Posterior vena cava (tissue), 2 donors: ENCODE measurements at regions not wholly inside any gene's neighbourhood (a gene's known extent, or its start where the extent isn't known, plus 50 kb on each side); places are given as distances from the start of the nearest gene placed in this dataset.
"Not testable (repeated sequence)": the region's sequence is repeated elsewhere in the genome, so short reads cannot be mapped to it uniquely, and the experiment has no call there.

Experiments
- DNase-seq: peaks from one replicate; pipeline ENCODE4 v3.0.0-alpha.2; 2020; ENCODE audit warnings: low spot score
- intact Hi-C, 2 donors: fragments of 100-400 bp; cut with DNase I; formaldehyde crosslinking; loops; one replicate each; pipeline versions ENCODE4 v1.14.1 to v1.14.2; 2022 to 2023
- donor health status: DM: yes; HTN: yes; CAD: no.
- donor health status: DM: yes; HTN: yes; CAD: no.

DNA sequence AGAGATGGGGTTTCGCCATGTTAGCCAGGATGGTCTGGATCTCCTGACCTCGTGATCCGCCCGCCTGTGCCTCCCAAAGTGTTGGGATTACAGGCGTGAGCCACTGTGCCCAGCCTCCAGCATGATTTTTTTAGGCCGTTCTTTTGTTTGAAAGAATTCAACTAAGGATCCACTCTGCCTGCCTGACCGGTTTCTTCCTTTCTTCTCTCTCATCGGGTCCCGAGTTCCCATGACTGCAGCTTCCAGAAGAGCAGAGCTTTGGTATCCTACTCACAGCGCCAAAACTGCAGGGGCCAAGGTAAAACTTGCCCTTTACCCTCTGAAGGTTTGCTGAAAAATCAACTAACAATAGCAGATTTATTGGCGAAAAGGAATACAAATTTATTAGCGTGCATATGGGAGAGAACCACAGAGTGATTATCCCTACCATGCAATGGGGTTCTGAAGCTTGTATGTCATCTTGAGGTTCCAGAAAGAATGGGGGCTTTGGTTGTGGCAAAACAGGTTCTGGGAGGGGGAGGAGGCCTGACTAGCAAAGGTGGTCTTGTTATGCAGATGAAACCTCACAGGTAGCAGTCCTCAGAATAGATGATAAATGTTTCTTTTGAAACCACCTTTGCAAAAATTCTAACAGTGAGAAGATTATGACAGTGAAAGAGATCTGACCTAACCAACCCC lies 87.0 kb upstream of the MSH6 start:
- intact Hi-C loops, result no loop called here
- no peak for DNase-seq

DNA sequence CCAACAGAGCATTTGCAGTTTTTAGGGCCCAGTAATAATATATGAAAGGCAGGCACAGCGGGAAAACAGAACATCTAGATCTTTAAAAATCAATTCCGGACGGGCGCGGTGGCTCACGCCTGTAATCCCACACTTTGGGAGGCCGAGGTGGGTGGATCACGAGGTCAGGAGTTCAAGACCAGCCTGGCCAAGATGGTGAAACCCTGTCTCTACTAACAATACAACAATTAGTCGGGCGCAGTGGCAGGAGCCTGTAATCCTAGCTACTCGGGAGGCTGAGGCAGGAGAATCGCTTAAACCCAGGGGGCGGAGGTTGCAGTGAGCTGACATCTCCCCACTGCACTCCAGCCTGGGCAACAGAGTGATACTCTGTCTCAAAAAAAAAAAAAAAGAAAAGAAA lies 88.5 kb upstream of the MSH6 start:
- DNase-seq, intact Hi-C loops: not testable (repeated sequence)

DNA sequence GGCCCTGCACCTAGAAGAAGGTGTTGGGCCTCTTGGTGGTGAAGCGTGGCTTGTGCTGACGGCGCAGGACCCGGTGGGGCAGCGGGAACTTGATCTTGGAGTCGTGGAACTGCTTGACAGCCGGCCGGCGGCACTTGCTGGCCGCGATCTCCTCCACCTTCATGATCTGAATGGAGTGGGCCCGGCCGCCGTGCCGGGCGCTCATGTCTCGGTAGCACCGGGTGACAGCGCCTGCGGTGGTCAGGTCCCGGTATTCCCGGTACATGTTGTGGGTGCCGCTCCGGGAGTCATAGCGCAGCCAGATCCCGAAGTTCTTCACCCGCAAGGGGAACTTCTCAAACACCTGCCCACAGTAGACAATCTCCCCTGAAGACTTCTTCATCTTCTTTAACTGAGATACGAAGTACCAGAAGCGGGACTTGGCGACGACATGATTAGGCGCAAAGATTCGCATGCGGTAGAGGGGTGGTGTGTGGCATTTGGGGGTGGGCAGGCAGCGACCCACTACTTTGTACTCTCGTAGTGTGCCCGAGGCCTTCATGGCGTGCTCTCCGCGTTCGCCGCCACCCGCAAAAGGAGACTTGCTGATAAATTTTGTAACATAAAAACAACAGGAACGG lies 92.1 kb upstream of the MSH6 start:
- intact Hi-C loops, DNase-seq: not testable (repeated sequence)

DNA sequence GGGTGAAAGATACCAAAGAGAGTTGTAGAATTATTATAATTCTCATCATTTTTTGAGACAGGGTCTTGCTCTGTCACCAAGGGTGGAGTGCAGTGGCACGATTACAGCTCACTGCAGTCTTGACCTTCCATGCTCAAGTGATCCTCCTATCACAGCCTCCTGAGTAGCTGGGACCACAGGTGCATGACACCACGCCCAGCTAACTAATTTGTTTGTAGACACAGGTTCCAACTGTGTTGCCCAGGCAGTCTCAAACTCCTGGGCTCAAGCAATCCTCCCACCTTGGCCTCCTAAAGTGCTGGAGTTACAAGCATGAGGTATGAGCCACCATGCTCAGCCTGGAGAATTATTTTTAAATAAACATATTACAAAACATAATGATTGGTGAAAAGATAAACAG lies 92.8 kb upstream of the MSH6 start:
- intact Hi-C loops, result no loop called here
- DNase-seq, result no peak

DNA sequence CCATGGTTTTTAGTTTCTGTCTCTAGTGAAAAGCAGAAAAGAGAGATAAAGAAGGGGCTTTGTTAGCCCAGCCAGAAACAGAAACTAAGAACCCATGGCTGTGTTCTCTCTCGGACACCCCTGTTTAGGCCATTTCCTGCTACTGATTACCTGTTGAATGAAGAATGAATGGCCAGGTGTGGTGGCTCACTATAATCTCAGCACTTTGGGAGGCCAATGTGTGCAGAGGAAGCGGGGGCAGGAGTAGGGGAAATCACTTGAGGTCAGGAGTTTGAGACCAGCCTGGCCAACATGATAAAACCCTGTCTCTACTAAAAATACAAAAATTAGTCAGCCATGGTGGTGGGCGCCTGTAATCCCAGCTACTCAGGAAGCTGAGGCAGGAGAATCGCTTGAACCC lies 93.8 kb upstream of the MSH6 start:
- not testable (repeated sequence) for DNase-seq

DNA sequence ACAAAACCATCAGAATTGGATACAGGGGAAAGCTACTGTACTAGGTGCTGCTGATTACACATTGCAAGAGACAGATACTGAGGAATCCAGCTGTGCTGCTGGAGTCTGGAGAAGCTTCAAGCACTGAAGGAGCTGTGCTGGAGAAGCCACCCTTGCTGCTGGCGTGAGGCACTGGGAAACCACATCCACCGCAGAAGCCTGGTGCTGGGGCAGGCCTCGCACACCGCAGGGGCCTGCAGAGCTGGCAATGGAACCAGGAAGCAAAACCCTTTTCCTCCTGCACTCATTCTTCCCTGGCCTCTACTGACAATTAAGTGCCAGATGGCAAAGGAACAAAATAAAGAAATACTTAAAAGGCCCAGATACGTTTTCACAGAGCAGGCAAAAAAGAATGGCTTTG lies 94.4 kb upstream of the MSH6 start:
- intact Hi-C loops, result no loop called here
- no peak for DNase-seq

More for the DNA sequence above, 93.8 kb upstream of the MSH6 start:
- intact Hi-C loops, result not testable (repeated sequence)

DNA sequence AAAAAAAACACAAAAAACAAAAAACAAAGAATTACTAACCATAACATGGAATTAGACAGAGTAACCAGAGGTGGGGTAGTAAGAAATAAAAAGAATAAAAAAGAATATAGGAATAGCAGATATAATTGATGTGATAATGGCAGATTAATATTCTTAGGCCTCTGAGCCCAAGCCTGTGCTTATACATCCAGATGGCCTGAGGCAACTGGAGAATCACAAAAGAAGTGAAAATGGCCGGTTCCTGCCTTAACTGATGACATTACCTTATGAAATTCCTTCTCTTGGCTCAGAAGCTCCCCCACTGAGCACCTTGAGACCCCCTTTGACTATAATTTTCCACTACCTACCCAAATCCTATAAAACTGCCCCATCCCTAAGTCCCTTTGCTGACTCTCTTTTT lies 95.1 kb upstream of the MSH6 start:
- intact Hi-C loops, result no loop called here
- no peak for DNase-seq

DNA sequence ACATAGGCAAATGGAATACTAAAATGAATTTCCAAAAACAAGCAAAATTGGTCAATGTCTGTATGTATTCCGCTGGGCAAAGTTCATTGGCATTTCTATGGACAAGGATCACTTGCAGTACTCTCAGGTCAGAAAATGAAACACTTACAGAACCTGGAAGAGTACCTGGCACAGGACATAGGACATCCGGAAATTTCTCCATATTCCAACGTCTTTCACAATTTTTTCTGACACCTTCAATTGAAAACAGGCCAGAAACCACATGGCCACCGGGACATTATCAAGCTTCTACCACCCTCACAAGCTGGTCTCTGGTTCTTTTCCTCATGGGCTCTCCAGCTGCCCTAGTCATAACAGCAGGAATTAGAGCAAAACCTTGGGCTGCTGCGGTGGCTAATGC lies 96.9 kb upstream of the MSH6 start:
- intact Hi-C loops, result no loop called here
- no peak for DNase-seq

DNA sequence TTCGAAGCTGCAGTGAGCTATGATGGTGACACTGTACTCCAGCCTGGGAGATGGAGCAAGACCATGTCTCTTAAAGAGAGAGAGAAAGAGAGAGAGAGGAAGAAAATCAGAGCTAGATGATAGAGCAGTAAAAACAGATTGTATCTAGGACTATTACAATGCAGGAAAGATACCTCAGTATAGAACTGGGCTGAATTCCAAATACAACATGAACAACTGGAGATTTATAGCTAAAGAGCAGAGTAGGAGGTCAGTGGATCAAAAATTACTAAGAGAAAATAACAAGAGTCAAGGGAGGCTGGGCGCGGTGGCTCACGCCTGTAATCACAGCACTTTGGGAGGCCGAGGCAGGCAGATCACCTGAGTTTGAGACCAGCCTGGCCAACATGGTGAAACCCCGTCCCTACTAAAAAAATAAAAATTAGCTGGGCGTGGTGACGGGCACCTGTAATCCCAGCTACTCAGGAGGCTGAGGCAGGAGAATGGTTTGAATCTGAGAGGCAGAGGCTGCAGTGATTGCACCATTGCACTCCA lies 100.7 kb upstream of the MSH6 start:
- intact Hi-C loops, result no loop called here
- no peak for DNase-seq

DNA sequence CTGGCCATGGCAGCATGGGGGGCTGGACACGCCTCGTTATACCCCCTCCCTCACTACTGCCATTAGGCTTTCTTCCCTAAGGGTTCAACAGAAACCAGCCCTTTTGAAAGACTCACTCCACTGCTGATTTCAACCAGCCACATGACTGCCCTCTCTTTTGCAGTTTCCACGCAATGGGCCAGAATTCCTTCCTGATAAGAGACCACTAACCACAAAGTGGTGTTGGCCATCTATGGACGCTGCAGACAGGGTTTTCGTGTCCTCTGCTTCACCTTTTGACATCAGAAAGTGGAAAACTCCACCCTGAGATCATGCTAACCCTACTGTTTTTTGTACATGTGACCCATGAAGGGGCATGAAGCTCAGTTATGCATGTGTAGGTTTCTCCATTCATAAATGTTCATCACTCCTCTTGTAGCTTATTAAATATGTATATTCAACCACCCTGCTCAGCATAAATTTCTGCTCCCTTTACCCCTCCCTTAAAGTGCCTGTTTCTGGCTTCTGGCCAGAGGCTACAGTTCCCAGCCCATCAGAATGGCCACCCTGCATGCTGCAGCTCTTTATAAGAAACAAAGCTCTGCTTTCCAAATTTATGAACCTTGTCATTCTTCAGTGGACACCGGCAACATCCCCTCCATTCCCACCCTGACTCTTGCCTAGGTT lies 105.6 kb upstream of the KCNK12 start:
- DNase-seq, result no peak
- intact Hi-C loops, result no loop called here

DNA sequence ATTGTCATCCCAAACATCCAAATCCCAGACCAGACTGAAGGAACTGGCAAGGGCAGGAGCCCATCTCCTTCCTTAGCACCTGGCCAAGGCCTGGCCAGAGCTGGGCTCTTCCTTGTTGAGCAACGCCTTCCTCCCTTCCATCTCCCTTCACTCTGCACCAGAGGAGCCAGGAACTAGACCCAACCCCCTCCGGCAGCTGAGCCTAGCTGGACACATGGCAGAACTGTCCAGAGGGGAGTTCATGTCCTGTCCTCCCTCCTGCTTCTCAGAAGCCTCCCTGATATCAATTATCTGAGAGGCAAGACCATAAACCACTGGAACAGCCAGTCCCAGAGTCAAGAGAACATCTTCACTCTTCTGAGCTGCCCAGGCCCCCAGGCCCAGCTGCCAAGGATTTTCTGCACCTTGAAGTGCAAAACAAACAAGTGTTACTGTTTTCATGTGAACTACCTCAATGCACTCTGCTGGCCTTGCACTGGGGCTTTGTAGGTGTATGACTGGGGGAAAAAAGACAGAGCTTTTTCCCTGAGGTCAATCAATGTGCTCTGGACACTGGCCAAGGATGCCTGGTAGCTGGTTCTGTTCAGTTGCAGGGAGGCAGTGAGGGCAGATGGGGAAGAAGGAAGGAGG lies 104.5 kb upstream of the KCNK12 start:
- intact Hi-C loops, result no loop called here
- no peak for DNase-seq

DNA sequence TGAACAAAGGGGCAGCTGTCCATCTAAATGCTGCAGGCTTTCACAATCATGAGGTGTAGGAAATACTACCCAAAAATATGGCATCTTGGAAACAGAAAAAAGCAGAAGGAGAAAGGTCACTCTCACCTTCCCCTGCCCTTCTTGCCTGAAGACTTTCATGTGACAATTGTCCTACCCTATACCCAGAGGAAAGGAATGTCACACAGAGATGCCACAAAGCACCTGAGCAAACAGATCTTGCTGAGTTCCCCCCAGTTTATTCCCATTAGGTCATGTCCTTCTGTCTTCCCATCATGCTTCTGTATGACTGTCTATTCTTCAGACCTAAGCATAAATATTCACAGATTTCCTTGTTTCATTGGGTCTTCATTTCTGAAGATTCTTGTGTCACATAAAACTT lies 95.5 kb upstream of the KCNK12 start:
- intact Hi-C loops, result no loop called here
- DNase-seq, result no peak

DNA sequence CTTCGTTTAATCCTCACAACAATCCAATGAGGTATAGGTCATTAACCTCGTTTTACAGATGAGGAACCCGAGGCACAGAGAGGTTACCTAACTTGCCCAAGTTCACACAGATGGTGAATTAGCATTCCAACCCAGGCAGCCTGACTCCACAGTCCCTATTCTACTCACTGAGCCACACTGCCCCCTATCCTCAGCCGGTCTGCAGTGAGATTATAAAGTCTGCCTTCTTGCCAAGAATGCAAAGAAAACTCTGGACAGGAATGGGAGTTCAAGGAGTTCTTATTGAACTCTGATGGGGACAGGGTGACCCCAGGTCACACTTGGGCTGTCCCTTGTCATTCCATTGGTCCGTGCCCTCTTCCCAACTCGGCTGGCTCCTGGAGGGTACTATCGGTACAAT lies 94.0 kb upstream of the KCNK12 start:
- DNase-seq, result no peak

DNA sequence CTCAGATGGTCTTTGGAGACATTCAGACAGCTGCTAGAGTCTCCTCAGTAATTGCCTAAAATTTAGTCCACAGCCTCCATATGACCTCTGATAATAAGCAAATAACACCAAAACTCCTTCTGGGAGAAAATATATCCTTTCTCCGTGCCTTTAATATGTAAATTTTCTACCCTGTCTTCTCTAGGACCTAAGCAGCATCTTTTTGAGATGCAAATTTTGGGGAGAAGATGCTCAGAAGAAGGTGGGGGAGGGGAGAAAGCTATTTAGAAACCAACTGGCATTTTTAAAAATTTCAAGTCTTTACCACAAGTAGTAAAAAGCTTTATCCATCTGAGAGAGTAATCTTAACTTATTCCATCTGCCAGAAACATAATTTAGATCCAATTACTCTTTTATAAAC lies 91.8 kb upstream of the KCNK12 start:
- intact Hi-C loops, result no loop called here
- no peak for DNase-seq

More for the DNA sequence above, 94.0 kb upstream of the KCNK12 start:
- intact Hi-C loops, result no loop called here

DNA sequence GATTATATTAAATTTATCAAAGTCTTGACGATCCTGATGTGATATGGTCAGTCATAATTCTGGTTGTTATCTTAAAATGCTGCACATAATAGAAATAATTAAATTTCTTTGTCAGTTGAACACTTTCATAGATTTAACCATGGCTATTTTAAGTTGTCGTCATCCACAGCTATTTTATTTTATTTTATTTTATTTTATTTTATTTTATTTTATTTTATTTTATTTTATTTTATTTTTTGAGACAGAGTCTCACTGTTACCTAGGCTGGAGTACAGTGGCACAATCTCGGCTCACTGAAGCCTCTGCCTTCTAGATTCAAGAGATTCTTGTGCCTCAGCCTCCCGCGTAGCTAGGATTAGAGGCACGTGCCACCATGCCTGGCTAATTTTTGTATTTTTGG lies 90.5 kb upstream of the KCNK12 start:
- DNase-seq, result no peak
- intact Hi-C loops, result no loop called here

DNA sequence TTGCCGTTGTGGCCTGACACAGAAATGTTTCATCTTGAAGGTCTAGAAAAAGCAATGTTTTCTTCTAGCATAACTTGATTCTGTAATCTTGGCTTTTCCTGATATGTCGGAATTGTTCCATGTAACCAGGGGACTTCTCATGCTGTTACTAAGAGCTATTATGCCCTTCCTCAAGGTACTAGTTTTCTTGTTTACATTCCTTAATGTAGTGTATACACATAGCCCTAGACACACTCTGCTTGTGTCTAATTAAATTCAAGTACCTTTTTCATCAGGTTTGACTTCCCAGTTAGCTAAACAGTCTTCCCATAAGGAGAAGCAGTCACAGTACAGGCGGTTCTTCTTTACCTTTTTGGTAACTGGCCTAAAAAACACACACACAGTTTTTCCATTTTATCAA lies 89.4 kb upstream of the KCNK12 start:
- intact Hi-C loops, result no loop called here
- no peak for DNase-seq

DNA sequence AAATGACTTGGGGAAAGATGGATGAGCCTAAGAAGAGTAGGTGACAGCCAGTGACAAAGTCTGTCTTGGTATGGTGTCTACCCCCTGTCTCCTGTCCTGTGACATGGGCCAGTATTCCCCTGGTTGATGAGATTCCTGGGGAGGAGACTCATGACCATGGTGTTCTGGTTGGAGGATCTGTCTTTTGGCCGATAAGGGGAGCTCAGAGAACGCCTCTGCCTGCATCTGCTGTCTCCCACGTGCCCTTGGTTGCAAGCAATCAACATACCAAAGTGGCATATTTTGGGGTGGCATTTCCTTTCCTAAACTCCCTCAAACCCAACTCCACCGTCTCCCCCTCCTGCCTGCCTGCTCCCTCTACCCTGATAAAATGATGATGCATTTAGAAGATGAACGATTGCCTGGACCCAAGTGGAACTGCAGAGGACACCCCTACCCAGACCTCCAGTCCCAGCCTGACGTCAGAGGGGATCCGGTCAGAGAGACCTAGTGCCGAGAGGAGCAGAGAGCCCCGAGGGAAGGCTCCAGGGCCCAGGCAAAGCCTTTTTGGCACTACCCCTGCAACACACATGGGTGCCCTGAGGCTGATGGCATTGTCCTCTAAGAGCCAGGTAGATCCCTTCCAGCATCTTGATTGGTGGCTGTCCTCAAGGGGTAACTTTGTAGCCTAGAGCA lies 88.0 kb upstream of the KCNK12 start:
- no peak for DNase-seq
- intact Hi-C loops, result no loop called here

DNA sequence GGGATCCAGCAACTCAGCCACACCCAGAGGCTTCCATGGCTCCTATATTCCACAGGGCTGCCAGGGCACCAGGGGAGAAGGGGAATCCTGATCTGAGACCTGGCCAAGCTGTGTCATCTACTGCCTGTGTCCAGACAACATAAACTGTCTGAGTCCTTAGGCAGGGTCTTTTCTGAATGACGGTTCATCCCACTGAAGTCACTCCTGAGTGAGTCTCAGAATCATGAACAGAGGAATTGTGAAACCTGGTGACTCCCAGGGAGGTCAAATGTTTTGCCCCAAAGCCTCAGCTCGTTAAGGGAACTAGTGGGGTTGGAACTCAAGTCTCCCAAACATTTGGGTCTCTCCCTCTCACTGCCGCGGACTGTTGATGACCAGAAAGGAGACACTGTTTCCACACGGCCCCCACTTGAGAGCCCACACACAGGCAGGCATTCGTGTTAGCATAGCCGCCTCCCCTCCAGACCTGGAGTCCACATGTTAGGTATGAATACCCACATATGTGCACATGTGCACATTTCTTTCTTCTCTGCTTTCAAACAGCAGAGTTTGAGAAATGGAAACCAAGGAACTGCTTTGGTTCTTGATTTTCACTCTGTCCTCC lies 87.2 kb upstream of the KCNK12 start:
- DNase-seq, result no peak
- intact Hi-C loops, result no loop called here
